ENCODE measurements at regions not wholly inside any gene's neighbourhood (a gene's known extent, or its start where the extent isn't known, plus 50 kb on each side); places are given as distances from the start of the nearest gene placed in this dataset.

DNA sequence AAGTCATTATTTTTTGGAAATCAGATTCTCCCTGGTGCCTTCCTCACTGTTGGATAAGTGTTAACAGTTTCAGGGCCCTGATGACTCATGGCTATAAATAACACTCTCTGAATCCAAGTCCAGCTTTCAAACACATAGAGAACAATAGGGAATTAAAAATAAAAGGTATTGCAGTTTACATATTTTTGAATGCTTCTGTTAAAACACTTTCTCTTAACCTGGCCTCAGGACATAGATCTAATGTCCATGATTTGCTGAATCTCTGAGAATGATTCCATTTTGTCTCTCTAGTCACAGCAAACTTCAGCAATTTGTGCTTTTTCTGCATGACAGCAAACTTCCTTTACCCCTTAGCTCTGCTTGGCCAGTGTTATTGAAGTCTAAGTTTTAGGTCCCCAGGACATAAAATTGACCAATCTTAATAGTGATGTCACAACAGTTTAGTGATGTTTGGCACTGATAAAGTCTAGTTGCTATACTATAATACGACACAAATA lies 1192.4 kb upstream of the CITED2 start:
- H3K4me1 Mint-ChIP-seq (ENCODE audit: low read depth), result no peaks in the 10 kb centered on the region
- H3K27me3 Mint-ChIP-seq, result peaks cover 2% of the 10 kb centered on the region
- H3K27ac Mint-ChIP-seq, result no peak overlapping the region
- H3K4me3 Mint-ChIP-seq, result no peak overlapping the region
- H3K36me3 Mint-ChIP-seq, result no peaks in the 10 kb centered on the region
- no peaks in the 10 kb centered on the region for H3K9me3 Mint-ChIP-seq (ENCODE audit: low read depth)

DNA sequence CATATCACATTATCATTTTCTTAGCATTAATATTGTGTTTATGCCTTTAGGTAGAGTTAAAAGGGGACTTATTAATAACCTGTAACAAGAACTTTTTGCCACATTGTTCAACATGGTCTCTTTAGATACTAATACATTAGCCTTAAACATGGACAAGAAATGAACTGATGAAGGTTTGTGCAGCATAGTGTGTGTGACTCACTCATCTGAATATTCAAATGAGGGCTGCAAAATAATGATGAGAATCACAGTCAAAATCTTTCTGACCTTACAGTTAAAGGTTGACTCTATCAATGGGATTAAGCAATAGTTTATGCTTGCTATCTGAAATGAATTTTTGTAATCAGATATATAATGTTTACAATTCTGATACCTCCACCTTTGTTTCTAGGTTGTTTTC lies 1189.3 kb upstream of the CITED2 start:
- no peak overlapping the region for H3K4me3 Mint-ChIP-seq
- H3K4me1 Mint-ChIP-seq (ENCODE audit: low read depth), result no peaks in the 10 kb centered on the region
- no peaks in the 10 kb centered on the region for H3K9me3 Mint-ChIP-seq (ENCODE audit: low read depth)
- H3K36me3 Mint-ChIP-seq, result no peaks in the 10 kb centered on the region
- no peak overlapping the region for H3K27ac Mint-ChIP-seq
- H3K27me3 Mint-ChIP-seq, result peaks cover 2% of the 10 kb centered on the region

DNA sequence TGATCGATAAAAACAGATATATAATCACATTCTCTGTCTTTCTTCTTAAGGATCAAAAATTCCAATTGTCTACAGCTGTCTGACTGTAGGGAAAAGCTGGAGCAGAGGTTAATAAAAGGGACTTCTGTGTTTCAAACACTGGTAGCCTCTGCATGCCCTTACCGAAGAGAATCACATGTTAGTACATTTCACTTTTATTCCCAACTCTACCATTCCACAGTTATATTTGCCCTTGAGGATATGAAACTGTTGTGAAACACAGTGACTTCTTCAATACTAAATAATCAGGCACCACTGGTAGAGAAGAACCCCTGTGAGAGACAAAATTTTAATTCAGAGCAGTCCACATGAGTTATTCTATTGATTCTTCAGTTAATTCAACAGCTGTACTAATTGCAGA lies 1187.3 kb upstream of the CITED2 start:
- no peak overlapping the region for H3K27ac Mint-ChIP-seq
- no peaks in the 10 kb centered on the region for H3K27me3 Mint-ChIP-seq
- H3K4me3 Mint-ChIP-seq, result no peak overlapping the region
- H3K36me3 Mint-ChIP-seq, result no peaks in the 10 kb centered on the region
- no peaks in the 10 kb centered on the region for H3K4me1 Mint-ChIP-seq (ENCODE audit: low read depth)
- H3K9me3 Mint-ChIP-seq (ENCODE audit: low read depth), result no peaks in the 10 kb centered on the region

GRCh38 chr6:140560671-140561070 lies 1186.2 kb upstream of the CITED2 start:
- no peaks in the 10 kb centered on the region for H3K4me1 Mint-ChIP-seq (ENCODE audit: low read depth)

DNA sequence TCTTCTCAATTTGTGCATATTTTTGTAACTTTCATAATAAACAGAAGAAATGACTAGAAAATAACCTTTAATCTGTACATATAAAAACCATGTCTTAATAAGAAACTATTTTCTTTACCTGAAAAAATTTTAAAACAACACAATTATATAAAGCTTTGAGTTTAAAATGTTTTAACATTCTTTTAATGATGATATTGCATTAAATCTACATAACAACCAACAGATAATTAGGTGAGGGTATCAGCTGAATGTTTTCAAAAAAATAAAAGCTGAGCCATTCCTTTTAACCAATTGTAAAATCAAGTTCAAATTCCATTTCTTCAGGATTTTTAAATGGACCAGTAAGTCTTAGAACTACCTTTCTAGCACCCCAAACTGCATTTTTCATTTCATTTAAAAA lies 1185.0 kb upstream of the CITED2 start:
- H3K36me3 Mint-ChIP-seq, result no peaks in the 10 kb centered on the region
- no peaks in the 10 kb centered on the region for H3K9me3 Mint-ChIP-seq (ENCODE audit: low read depth)

More at GRCh38 chr6:140560671-140561070, 1186.2 kb upstream of the CITED2 start:
- Mint-ChIP-seq H3K4me3 (no peak overlapping the region), H3K27ac (no peak overlapping the region), H3K36me3 (no peaks in the 10 kb centered on the region), H3K27me3 (no peaks in the 10 kb centered on the region), H3K9me3 (ENCODE audit: low read depth) (no peaks in the 10 kb centered on the region)

DNA sequence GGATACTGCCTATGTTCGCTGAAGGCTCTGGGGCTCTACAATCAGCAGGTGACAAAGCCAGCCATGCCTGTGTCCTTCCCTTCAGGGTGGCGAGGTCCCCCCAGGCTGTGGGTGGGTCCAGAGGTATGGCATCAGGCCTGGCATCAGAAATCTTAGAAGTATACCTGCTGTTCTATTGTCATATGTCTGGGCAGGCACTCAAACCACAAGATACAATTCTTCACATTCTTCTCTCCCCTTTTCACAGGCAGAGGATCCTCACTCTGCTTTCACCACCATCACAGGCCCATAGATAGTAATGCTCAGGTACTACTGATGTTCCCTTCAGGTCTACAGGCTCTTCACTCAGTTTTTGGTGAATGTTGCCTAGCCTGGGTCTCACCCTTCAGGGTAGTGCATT lies 1180.0 kb upstream of the CITED2 start:
- no peak overlapping the region for H3K27ac Mint-ChIP-seq
- no peaks in the 10 kb centered on the region for H3K36me3 Mint-ChIP-seq
- no peaks in the 10 kb centered on the region for H3K4me1 Mint-ChIP-seq (ENCODE audit: low read depth)
- no peaks in the 10 kb centered on the region for H3K27me3 Mint-ChIP-seq
- H3K9me3 Mint-ChIP-seq (ENCODE audit: low read depth), result no peaks in the 10 kb centered on the region
- H3K4me3 Mint-ChIP-seq, result no peak overlapping the region

More for the DNA sequence above, 1185.0 kb upstream of the CITED2 start:
- H3K4me1 Mint-ChIP-seq (ENCODE audit: low read depth), result no peaks in the 10 kb centered on the region
- no peak overlapping the region for H3K4me3 Mint-ChIP-seq
- H3K27me3 Mint-ChIP-seq, result no peaks in the 10 kb centered on the region
- no peak overlapping the region for H3K27ac Mint-ChIP-seq

GRCh38 chr6:140548366-140548765 lies 1173.9 kb upstream of the CITED2 start:
- Mint-ChIP-seq H3K9me3 (ENCODE audit: low read depth) (no peaks in the 10 kb centered on the region), H3K4me3 (no peak overlapping the region), H3K27me3 (no peaks in the 10 kb centered on the region), H3K4me1 (ENCODE audit: low read depth) (no peaks in the 10 kb centered on the region), H3K36me3 (no peaks in the 10 kb centered on the region), H3K27ac (no peak overlapping the region)

- H3K4me1 Mint-ChIP-seq (ENCODE audit: low read depth), result no peaks in the 10 kb centered on the region
- no peak overlapping the region for H3K27ac Mint-ChIP-seq
- no peaks in the 10 kb centered on the region for H3K27me3 Mint-ChIP-seq
- no peaks in the 10 kb centered on the region for H3K9me3 Mint-ChIP-seq (ENCODE audit: low read depth)
- no peak overlapping the region for H3K4me3 Mint-ChIP-seq
- H3K36me3 Mint-ChIP-seq, result no peaks in the 10 kb centered on the region
These were observed 1172.2 kb upstream of the CITED2 start for GRCh38 chr6:140546640-140547039.

GRCh38 chr6:140544431-140544830 lies 1170.0 kb upstream of the CITED2 start:
- Mint-ChIP-seq H3K27ac (no peak overlapping the region), H3K4me3 (no peak overlapping the region), H3K36me3 (no peaks in the 10 kb centered on the region), H3K27me3 (no peaks in the 10 kb centered on the region), H3K9me3 (ENCODE audit: low read depth) (no peaks in the 10 kb centered on the region), H3K4me1 (ENCODE audit: low read depth) (no peaks in the 10 kb centered on the region)

GRCh38 chr6:140542863-140543262 lies 1168.4 kb upstream of the CITED2 start:
- H3K4me3 Mint-ChIP-seq, result no peak overlapping the region
- H3K9me3 Mint-ChIP-seq (ENCODE audit: low read depth), result no peaks in the 10 kb centered on the region
- no peak overlapping the region for H3K27ac Mint-ChIP-seq

GRCh38 chr6:140541288-140541687 lies 1166.8 kb upstream of the CITED2 start:
- Mint-ChIP-seq H3K27ac (no peak overlapping the region), H3K27me3 (no peaks in the 10 kb centered on the region), H3K9me3 (ENCODE audit: low read depth) (no peaks in the 10 kb centered on the region), H3K4me1 (ENCODE audit: low read depth) (no peaks in the 10 kb centered on the region), H3K4me3 (no peak overlapping the region), H3K36me3 (no peaks in the 10 kb centered on the region)

More at GRCh38 chr6:140542863-140543262, 1168.4 kb upstream of the CITED2 start:
- no peaks in the 10 kb centered on the region for H3K4me1 Mint-ChIP-seq (ENCODE audit: low read depth)
- no peaks in the 10 kb centered on the region for H3K27me3 Mint-ChIP-seq
- no peaks in the 10 kb centered on the region for H3K36me3 Mint-ChIP-seq

DNA sequence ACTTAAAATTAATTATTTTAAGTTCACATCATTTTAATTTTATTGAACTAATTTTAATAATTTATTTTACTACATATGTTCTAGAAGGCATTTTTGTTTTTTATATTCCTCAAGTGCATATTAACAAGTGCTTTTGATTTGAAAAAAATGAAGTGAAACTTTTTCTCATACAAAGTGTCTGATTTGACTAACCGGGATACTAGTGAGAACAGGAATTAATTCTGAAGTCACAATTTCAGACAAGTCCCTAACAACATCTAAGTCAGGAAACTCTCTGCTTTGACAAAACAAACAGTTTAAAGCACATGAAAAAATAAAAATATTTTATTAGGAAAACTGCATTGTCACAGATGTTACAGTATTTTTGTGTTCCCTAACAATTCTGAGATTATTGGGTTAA lies 1166.3 kb upstream of the CITED2 start:
- Mint-ChIP-seq H3K36me3 (no peaks in the 10 kb centered on the region), H3K4me3 (no peak overlapping the region), H3K27ac (no peak overlapping the region), H3K27me3 (no peaks in the 10 kb centered on the region), H3K4me1 (ENCODE audit: low read depth) (no peaks in the 10 kb centered on the region), H3K9me3 (ENCODE audit: low read depth) (peaks cover under 1% of the 10 kb centered on the region)

GRCh38 chr6:140538926-140539325 lies 1164.5 kb upstream of the CITED2 start:
- Mint-ChIP-seq H3K27me3 (peaks cover under 1% of the 10 kb centered on the region), H3K36me3 (no peaks in the 10 kb centered on the region), H3K4me1 (ENCODE audit: low read depth) (no peaks in the 10 kb centered on the region), H3K4me3 (no peak overlapping the region), H3K27ac (no peak overlapping the region), H3K9me3 (ENCODE audit: low read depth) (peaks cover 5% of the 10 kb centered on the region)

- Mint-ChIP-seq H3K36me3 (no peaks in the 10 kb centered on the region), H3K4me3 (no peak overlapping the region), H3K4me1 (ENCODE audit: low read depth) (no peaks in the 10 kb centered on the region), H3K27me3 (peaks cover 3% of the 10 kb centered on the region), H3K27ac (no peak overlapping the region), H3K9me3 (ENCODE audit: low read depth) (peaks cover 10% of the 10 kb centered on the region)
These were observed 1163.6 kb upstream of the CITED2 start for GRCh38 chr6:140537834-140538705.

GRCh38 chr6:140537211-140537610 lies 1162.8 kb upstream of the CITED2 start:
- Mint-ChIP-seq H3K9me3 (ENCODE audit: low read depth) (peaks cover 10% of the 10 kb centered on the region), H3K27ac (no peak overlapping the region), H3K4me1 (ENCODE audit: low read depth) (no peaks in the 10 kb centered on the region), H3K27me3 (peaks cover 3% of the 10 kb centered on the region), H3K4me3 (no peak overlapping the region), H3K36me3 (no peaks in the 10 kb centered on the region)

DNA sequence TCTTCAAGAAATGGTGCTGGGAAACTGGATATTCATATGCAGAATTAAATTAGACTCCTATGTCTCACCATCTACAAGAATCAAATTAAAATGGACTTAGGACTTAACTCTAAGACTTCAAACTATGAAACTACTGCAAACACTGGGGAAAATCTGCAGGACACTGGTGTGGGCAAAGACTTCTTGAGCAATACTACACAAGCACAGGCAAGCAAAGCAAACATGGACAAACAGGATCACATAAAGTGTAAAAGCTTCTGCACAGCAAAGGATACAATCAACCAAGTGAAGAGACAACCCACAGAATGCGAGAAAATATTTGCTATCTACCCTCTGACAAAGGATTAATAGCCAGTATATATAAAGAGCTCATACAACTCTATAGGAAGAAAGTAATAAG lies 1161.1 kb upstream of the CITED2 start:
- Mint-ChIP-seq H3K27ac (no peak overlapping the region), H3K4me1 (ENCODE audit: low read depth) (no peaks in the 10 kb centered on the region), H3K9me3 (ENCODE audit: low read depth) (peaks cover 10% of the 10 kb centered on the region), H3K4me3 (no peak overlapping the region), H3K27me3 (peaks cover 5% of the 10 kb centered on the region), H3K36me3 (no peaks in the 10 kb centered on the region)
